Hypothalamus (tissue), 51 donors: ENCODE measurements at regions not wholly inside any gene's neighbourhood (a gene's known extent, or its start where the extent isn't known, plus 50 kb on each side); places are given as distances from the start of the nearest gene placed in this dataset.
"Not testable (repeated sequence)": the region's sequence is repeated elsewhere in the genome, so short reads cannot be mapped to it uniquely, and the experiment has no call there.

Source experiments
- DNase-seq, 51 donors: peaks; one replicate each; lab custom pipeline; 2025; lab: John Stamatoyannopoulos, UW

DNA sequence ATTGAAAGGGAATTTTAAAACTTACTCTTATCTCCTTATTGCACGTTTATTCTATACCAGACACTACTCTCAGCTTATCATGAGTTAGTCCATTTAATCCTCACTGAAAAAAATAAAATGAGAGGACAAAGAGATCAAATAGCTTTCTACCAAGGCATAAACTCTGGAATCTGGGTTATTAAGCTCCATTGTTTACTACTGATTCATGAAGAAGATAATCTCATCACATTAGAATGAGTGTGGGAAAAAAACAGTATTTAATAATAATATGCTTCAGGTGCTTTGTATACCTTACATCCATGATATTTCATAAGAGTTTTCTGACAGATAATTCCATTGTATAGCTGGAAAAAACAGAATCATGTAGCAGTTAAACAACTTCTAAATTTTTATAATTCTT is 1092.6 kb downstream of the TECRL start:
- no peak for DNase-seq

DNA sequence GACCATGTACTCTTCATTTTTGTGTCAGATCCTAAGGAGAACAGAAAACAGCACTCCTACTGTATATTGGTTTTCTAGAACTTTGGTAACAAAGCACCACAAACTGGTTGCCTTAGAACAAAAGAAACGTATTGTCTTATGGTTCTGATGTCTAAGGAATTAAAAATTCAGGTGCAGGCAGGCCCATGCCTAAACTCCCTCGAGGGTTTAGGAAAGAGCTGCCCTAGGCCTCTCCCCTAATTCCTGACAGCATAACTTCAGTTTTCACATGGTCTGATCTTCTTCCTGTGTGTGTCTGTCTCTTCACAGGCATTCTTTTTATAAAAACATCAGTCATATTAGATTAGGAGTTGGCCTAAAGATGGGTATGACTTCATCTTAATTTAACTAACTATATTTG is 1093.6 kb downstream of the TECRL start:
- no peak for DNase-seq

DNA sequence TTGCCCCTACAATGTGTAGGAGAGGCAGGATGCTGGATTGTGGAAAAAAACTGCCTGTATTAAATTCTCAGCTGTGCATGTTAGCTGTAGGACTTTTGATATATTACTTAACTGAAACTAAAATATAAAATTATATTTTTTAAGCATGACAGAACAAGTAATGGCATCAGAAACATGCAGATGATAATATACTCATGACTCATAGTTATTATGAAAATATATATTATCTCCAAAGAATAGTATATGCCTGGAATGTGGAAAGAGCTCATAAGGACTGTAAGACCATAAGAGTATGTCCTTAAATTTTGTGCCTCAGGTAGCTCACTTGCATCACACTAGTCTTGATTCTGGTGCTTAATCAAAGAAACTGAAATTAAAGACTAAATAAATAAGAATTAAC is 1100.6 kb downstream of the TECRL start:
- no peak for DNase-seq

DNA sequence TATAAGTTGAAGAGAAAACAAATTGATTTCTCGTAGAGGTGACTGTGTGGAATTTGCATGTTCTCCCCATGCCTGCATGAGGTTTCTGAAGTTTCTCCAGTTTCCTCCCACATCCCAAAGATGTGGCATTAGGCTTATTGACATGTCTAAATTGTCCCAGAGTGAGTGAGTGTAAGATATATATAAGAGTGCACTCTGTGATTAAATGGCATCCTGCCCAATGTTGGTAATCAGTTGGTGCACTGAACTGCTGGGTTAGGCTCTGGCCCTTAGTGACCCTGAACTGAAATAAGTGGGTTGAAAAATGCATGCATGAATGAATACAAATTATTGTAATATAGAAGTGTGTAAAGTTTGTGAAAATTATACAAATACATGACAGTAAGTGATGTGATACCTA is 1106.5 kb downstream of the TECRL start:
- no peak for DNase-seq

DNA sequence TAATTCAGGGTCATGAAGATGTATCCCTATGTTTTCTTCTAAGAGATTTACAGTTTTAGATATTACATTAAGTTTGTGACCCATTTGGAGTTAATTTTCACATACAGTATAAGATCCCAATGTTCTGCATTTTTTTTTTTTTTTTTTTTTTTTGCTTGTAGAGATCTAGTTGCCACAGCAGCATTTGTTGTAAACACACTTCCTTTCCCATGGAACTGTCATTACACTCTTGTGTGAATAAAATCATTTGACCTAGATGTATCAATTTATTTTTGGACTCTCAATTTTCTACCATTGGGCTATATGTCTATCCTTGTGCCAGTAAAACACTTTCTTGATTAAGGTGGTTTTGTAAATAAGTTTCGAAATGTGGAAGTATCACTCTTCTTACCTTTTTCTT is 1107.2 kb downstream of the TECRL start:
- DNase-seq, result no peak

DNA sequence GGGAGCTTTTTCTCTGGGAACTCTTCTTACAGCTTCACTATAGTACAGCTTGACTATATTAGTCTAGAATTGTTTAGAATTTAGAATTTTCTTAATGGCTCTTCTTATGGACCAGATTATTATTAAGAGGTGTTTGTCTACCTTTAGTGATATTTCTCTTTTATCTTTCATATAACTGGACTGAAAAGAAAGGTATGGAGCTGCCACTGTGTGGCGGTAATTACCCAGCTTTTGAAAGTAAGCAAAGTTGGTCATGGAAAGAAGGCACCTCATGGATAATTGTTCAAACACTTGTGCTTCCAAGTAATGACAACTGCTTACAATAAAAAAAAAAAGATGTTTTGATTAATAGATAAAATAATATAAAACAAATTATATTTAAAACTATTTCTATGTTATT is 1112.5 kb downstream of the TECRL start:
- DNase-seq, result no peak

DNA sequence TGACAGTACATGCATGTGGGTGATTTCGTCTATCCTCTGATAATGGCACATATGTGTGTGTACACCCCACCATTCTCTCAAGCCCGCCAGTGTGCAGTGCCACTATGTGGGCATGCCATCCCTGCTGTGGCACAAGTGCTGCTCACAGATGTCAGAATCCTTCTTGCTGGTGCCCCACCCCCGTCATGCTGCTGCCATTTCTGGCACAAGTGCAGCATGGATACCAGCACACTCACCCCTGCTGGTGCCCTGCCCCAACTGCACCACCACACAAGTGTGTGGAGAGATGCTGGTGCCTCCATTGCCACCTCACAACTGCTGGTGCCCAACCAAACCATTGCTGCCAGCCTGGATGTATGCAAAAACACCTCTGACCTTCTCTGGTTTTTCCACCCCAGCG is 1133.8 kb downstream of the TECRL start:
- DNase-seq, result no peak

DNA sequence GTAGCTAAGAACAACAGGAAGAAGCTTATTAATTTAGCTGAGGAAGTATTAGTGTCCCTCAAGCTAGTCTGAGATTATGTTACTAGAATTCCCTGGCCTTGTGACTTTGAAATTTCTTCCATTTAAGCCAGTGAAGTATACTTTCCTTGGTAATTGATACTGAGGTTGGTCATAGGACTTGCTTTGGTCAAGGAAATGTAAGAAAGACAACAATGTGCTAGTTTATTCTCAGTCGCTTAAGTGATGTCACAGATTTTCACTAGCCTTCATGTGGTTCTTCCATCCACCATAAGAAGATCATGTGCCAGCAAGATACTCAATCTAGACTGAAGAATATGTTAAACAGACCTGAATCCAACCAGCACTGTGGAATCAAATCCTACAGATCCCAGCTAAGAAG is 1140.1 kb downstream of the TECRL start:
- DNase-seq, result no peak

DNA sequence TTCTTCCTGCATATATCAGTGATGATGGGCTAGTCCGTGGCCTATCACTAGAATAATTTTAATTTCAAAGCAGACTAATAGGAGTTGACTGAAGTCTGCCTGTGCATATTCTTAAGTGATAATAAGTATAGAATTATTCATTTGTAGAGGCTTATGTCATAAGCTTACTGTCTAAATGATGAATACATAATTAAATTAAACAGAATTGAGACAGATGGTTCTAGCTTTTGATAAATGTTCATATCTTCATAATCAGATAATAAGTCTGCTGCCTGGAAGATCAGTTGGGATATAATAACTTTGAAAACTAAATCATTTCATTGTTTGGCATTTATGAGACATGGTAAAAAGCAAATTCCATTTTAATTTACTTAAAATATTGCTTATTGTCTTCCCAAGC is 1175.6 kb downstream of the TECRL start:
- no peak for DNase-seq

DNA sequence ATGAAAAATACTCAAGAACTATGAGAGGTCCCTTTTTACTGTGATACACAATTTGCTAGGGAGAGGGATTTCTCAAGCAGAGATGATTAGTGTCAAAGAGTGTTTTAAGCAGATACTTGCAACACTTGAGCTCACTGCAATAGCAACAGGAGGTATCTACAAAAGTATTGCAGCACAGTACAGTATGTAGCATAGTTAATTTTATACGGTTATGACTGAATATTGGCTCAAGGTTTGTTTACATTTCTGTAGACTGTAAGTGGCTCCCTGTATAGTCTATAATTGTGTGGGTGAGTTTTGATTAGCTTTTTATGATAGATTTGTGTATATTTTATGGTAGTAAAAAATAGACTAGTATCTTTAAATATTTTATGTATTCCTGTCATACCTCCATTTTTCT is 1177.2 kb downstream of the TECRL start:
- DNase-seq, result no peak

DNA sequence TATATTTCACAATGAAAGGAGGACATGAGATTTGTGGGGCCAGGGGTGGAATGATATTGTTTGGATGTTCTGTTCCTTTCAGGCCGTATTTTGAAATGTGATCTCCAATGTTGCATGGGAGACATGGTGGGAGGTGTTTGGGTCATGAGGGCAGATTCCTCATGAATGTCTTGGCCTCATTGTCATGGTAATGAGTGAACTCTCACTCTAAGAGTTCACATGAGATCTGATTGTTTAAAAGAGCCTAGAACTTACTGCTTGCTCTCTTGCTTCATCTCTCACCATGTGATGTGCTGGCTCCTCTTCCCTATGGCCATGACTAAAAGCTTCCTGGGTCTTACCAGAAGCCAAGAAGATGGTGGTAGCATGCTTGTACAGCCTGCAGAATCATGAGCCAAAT is 1183.0 kb downstream of the TECRL start:
- no peak for DNase-seq

DNA sequence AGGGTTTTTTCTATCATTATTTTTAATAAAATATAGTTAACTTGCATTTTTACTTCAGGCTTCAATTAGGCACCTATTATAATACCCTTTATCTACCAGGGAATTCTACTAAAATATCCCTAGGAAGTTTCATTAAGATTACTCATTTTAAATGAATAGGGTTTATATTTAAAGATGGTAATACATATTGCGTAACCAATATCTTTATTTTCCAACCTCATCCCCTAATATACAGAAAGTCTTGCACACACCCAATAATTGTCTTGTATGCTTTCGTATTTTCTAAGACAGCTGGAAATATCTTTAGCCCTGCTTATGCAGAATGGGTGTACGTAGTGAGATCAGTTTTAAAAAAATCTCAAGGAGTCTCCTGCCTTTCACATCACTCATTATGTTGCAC is 1186.8 kb downstream of the TECRL start:
- no peak for DNase-seq

DNA sequence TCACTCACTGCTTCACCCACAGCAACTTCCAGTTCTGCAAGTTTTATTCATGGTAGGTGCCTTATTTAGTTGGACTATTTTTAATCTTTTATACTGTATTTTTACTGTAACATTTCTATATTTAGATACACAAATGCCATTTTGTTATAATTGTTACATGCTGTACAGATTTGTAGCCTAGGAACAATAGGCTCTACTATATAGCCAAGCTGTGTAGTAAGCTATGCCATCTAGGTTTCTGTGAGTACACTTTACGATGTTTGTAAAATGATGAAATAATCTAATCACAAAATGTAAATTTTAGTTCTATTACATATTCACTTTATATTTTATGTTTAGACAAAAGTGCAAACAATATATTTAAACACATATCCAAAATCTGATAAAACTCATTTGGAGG is 1187.8 kb downstream of the TECRL start:
- DNase-seq, result no peak

DNA sequence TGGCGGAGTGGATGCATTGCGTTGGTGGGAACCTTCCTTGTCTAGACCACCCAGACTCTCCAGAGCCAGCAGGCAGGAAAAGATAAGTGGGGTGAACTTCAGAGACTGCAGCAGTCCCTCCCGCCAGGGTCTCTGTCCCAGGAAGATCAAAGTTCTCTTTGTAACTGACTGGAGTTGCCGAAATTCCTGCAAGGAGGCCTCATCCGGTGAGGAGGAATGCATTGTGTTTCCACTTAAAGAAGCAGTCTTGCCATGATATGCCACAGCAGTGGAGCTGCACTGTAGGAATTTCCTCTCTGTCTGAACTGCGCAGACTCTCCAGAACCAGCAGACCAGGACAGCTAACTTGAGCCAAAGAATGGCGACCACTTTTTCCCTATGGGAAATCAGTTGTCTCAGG is 1190.4 kb downstream of the TECRL start:
- DNase-seq, result no peak

DNA sequence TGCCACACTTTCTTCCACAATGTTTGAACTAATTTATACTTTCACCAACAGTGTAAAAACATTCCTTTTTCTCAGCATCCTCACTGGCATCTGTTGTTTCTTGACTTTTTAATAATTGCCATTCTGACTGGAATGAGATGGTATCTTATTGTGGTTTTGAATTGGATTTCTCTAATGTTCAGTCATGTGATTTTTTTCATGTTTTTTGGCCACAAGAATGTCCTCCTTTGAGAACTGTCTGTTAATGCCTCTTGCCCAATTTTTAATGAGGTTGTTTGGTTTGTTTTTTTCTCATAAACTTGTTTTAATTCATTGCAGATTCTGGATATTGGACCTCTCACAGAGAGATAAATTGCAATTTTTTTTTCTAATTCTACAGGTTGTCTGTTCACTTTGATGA is 1195.2 kb downstream of the TECRL start:
- no peak for DNase-seq

DNA sequence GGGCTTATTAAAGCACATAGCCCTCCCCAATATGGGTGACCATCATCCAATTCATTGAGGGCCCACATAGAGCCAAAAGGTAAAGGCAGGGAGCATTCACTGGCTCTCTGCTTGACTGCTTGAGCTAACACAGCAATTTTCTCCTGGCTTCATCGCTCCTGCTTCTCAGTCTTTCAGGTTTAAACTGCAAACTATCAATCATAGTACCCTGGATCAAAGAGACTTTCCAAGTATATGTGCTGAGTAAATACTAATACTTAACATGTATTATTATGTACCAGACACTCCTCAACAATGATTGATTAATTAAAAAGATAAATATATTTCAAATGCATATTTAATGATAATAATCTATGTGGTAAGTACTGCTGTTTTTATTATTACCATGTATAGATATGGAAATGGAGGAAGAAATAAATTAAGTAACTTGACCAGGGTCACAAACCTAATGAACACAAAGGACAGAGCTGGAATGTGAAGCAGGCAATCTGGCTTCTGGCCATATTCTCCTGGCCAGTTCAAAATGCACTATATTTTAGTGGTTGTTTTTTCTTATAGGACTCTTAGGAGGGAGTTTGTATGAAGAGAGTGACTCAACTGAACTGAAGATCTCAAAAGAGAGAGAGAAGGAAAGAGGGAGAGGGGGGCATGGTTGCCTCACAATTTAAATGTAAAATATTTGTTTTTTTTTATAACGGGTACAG is 1197.3 kb downstream of the TECRL start:
- DNase-seq, result no peak

DNA sequence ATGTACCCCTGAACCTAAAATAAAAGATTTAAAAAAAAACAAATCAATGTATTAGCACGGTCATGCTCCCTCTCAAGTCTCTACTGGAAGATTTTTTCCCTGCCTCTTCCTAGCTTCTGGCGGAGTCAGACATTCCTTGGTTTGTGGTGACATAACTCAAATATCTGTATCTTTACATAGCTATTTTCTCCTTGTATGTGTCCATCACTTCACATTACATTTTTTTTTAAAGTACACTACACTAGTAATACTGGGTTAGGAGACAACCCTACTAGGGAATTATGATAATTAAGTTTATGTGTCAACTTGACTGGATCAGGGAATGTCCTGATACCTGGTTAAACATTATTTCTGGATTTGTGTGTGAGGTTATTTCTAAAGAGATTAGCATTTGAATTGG is 1197.9 kb downstream of the TECRL start:
- no peak for DNase-seq

DNA sequence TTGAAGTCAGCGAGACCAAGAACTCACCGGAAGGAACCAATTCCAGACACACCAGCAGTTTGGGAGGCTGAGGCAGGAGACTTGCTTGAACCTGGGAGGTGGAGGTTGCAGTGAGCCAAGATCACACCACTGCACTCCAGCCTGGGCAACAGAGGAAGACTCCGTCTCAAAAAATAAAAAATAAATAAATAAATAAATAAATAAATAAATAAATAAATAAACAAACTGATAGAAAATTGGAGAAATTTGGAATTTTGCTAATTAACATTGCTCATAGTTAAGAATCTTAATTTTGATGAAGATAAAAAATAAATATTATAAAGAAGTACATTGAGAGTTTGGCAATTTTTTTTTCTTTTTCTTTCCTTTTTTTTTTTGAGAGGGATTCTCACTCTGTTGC is 1216.2 kb downstream of the TECRL start:
- DNase-seq, result not testable (repeated sequence)

DNA sequence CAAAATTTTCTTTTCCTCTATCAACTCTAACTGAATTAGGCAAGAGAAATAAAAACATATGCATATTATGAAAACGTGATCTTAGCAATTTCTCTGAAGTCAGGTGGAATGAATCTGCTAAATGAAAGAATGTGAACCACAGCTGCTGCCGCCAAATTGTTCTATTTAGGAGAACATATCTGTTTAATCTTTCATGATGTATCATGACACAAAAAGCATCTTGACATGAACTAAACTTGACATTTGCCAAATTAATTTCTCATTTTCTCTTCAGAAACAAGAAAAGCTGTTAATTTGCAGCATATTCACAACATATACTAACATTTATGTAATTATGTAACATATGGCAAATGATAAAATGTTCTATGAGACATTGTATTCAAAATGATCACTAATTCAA is 1237.9 kb downstream of the TECRL start:
- no peak for DNase-seq

DNA sequence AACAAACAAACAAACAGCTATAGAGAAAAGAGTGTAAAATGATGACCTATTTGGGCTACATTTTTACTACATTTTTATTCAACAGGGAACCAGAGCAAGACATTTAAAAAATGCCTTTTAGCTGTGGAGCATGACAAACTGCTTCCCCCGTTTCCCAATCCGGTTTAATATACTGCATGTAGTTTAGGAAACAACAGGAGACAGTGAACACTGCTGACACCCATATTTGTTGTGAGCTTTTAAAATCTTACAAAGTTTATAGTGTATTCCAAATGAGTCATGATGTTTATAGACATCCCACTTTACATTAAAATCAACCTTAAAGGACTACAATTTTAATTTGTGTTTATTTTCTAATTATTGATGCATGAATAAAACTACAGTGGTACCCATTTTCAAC is 1238.3 kb downstream of the TECRL start:
- no peak for DNase-seq

DNA sequence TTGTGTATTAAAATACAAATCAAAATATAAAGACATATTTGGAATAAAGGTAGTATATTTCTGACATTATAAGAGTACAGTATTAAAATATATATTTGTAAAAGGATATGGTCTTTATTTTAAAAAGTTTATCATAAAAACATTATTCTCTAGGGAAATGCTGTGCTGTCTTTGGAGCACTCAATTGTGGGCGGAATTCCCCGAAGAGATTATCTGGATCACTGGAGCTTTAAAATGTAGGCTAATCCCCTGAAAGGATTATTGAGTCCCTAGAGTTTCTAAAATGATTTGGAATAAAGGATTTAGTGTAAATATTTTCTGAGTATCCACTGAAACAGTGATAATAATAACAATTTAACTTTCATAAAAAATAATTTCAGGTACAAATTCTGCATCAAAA is 1239.4 kb downstream of the TECRL start:
- no peak for DNase-seq

DNA sequence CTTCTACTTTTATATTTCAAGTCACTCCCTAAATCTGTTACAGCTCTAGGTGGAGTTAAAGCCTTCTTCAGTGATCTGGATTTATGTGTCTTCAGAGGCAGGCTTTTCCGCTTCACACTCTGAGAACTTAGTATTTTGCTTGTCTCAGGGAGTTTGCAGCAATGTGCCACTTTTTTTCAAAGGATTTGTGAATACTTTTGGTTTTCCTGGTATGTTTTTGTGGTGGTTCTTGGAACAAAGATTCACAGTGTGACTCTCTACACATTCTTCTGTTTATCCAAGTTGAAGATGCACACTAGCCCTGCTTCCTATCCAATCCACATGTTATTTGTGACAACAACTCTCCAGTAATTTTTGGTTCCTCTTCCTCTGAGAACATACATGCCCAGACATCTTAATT is 1253.7 kb downstream of the TECRL start:
- DNase-seq, result no peak

DNA sequence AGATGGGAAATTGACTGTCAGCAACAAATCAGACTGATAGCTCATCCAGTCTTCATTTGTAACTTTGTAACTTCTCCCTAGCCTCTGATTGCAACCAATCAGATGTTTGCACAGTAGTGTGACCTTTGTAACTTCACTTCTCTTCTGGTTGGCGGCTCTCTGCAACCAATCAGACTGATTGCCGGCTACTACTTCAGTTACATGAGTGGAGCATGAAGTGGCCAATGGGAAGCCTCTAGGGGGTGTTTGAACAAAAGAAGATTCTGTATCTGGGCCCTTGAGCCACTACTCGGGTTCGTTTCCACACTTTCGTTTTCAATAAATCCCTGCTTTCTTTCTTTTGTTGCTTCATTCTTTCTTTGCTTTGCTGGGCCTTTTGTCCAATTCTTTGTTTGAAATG is 1285.8 kb downstream of the TECRL start:
- DNase-seq, result no peak
